Endothelial cell of umbilical vein (primary cell): ENCODE measurements at regions not wholly inside any gene's neighbourhood (a gene's known extent, or its start where the extent isn't known, plus 50 kb on each side); places are given as distances from the start of the nearest gene placed in this dataset.

Experiments
- CTCF ChIP-seq, 2 donors: IDR thresholded peaks; 1 replicate in 1 of 2; 2 replicates in 1 of 2; pipeline ENCODE4 v1.5.1; 2011; ENCODE audit warnings: low read length in 2 of 2, mild to moderate bottlenecking in 2 of 2, moderate library complexity in 2 of 2, control low read depth in 1 of 2, inconsistent platforms in 1 of 2, low read depth in 1 of 2; ENCODE audit not compliant: insufficient read depth in 1 of 2; ENCODE audit errors: extremely low read depth in 1 of 2
- EZH2 ChIP-seq: IDR thresholded peaks from 2 replicates; pipeline ENCODE4 v1.6.1; 2012; ENCODE audit warnings: borderline replicate concordance, low read depth, mild to moderate bottlenecking, moderate library complexity, low read length, inconsistent platforms; ENCODE audit not compliant: severe bottlenecking
- GATA2 ChIP-seq: IDR thresholded peaks from 2 replicates; pipeline ENCODE4 v1.7.0; 2011; ENCODE audit warnings: low read depth, mild to moderate bottlenecking, moderate library complexity, mixed read lengths, low read length; ENCODE audit not compliant: insufficient read length, insufficient read depth
- JUN ChIP-seq: IDR thresholded peaks from 2 replicates; pipeline ENCODE4 v1.6.1; 2011; ENCODE audit warnings: borderline replicate concordance, low read depth; ENCODE audit not compliant: insufficient read length, insufficient read depth
- MAX ChIP-seq: IDR thresholded peaks from 2 replicates; pipeline ENCODE4 v1.6.1; 2011; ENCODE audit not compliant: insufficient read depth, insufficient read length
- MYC ChIP-seq: IDR thresholded peaks from one replicate; pipeline ENCODE4 v1.6.1; 2011; ENCODE audit warnings: mild to moderate bottlenecking, low read depth, low read length
- POLR2A ChIP-seq: IDR thresholded peaks from 2 replicates; pipeline ENCODE4 v1.6.1; 2012; ENCODE audit warnings: low read depth, mild to moderate bottlenecking, control low read depth, low read length
- POLR2AphosphoS5 ChIP-seq: IDR thresholded peaks from 2 replicates; pipeline ENCODE4 v1.6.1; 2012; ENCODE audit warnings: low read depth, mild to moderate bottlenecking, control low read depth, low read length, moderate library complexity; ENCODE audit not compliant: insufficient read depth

- TF ChIP-seq CTCF (IDR thresholded peaks at IDR 0.05; ENCODE audit: extremely low read depth in 1 of 2, insufficient read depth in 1 of 2, low read depth in 1 of 2, low read length in 2 of 2) (no peak), MYC (no peak), EZH2 (no peak), POLR2A (no peak), MAX (no peak), POLR2AphosphoS5 (no peak), GATA2 (no peak), JUN (no peak)
These were observed 54.6 kb upstream of the TNP1 start for GRCh38 chr2:216914491-216914890.
